Hindlimb muscle (tissue), 1 donor: ENCODE measurements at regions not wholly inside any gene's neighbourhood (a gene's known extent, or its start where the extent isn't known, plus 50 kb on each side); places are given as distances from the start of the nearest gene placed in this dataset.
"Not testable (repeated sequence)": the region's sequence is repeated elsewhere in the genome, so short reads cannot be mapped to it uniquely, and the experiment has no call there.

Source experiments
- DNase-seq: peaks from one replicate; pipeline ENCODE4 v3.0.0-alpha.2; 2013

DNA sequence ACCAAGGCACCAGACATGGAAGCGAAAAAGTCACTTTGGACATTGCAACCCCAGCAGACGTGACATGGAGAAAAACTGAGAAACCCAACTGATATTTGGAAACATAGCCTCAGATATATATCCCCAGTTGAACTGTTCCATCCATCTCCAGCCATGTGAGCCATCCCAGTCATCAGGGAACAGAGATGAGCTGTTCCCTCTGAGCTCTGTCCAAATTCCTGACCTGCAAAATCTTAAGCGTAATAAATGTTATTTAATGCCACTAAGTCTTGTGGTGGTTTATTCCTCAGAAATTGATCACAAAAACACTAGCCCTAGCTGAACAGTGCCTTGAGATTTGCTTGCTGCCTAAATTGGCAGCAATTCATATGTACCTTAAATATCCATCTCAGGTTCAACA, 182.8 kb downstream of the NRP2 start:
- no peak for DNase-seq

DNA sequence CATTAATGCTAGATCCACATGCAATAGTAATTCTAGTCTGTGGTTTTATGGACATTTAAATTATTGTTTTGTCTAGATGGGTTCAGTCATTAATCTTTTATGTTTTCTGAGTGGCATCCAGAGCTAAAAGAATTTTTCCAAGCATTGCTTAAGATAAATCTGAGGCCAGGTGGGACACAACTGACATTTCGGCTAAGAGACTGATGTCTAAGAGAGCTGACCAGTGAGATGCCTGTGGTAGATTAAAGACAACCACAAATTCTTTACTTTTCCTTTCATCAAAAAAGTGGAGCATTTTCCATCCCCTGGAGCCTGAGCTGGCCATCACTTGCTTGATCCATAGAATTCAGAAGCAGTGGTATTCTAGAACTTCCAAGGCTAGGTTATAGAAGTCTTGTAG, 182.2 kb downstream of the NRP2 start:
- DNase-seq: no peak

DNA sequence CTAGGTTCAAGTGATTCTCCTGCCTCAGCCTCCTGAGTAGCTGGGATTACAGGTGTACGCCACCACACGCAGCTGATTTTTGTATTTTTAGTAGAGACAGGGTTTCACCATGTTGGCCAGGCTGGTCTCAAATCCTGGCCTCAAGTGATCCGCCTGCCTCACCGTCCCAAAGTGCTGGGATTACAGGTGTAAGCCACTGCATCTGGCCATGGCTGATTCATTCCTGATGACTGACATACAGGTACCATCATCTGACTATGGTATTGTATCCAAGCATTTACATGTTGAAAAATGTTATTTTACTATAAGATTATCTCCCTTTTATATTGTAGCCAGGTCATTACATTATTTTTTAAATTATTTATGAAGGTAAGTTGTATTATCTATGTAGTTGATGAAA, 180.5 kb downstream of the NRP2 start:
- not testable (repeated sequence) for DNase-seq

DNA sequence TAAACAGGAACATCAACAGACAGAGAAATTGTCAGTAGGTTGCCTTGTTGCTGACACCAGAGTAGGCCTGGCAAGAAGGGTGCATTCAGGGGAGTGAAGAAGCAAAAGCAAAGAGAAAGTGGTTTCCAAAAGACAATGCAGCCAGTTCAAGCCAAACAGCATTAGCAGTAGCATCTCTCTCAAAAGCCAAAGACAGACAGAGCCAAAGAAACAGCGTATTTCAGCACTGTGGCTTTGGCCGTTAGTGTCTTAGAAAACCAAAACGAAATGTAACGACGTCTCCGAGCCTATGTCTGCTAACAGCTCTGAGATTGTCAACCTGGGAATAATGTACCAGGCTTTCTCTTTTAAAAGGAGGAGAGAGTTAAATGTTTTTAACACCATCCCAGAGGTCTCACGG, 178.6 kb downstream of the NRP2 start:
- DNase-seq: no peak

DNA sequence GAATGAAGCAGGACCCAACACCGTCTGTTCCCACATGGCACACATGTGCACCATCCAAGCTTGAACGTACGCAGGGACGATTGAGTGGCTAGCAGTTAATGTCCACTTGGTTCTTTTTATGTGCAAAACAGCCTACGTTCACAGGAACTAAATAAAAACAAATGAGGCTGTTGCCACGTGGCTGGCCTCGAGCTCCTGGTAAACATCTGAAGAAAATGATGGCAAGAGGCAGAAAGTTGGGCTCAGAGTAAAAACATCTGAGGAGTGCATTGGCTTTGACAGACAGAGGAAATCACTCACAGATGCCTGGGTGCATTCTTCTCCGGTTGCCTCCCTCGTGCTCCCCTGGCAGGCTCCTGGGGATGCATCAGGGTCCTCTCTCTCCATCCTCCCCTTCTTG, 177.9 kb downstream of the NRP2 start:
- no peak for DNase-seq

DNA sequence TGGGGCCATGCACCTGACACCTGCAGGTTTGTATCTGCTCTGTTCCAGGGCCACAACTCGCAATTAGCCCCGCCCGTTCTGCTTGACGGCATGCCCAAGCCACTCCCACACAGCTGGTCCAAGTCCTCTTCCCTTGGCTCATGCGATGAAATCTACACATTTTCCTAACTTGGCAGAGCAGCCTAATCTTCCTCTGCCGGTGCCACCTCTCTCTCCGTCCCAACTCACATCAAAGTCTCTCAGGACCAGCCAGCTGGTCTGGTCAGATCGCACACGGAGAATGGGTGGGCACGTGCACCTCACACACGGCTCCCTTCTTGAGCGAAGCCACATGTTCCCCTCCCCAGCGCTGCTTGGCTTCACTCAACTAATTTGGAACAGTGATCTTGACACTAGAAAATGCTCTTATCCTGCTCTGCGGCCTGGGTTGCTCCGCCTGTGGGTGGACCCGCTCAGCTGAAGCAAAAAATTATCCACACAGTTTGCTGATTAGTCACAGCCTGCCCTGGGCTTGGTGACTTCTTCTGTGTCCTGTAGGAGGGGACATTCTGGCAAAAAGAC, 176.7 kb downstream of the NRP2 start:
- DNase-seq: peak; percentile 60

DNA sequence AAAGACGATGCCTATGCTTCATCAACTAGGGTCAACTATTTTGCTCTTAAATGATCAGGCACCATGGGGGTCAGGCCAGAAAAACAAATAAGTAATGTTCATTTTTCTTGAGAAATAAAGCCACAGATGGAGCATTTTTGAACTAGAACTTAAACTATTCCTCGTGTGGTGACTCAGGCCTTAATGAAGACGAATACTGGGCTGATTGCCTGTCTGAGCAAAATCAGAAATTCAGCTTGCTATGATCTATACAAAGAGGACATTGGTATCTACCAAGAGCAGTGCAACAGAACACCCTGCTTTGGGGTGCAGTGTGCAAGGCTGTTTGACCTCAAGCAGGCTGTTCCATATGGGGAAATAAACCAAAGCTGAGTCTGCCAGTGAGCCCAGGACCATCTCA, 176.0 kb downstream of the NRP2 start:
- DNase-seq: no peak

DNA sequence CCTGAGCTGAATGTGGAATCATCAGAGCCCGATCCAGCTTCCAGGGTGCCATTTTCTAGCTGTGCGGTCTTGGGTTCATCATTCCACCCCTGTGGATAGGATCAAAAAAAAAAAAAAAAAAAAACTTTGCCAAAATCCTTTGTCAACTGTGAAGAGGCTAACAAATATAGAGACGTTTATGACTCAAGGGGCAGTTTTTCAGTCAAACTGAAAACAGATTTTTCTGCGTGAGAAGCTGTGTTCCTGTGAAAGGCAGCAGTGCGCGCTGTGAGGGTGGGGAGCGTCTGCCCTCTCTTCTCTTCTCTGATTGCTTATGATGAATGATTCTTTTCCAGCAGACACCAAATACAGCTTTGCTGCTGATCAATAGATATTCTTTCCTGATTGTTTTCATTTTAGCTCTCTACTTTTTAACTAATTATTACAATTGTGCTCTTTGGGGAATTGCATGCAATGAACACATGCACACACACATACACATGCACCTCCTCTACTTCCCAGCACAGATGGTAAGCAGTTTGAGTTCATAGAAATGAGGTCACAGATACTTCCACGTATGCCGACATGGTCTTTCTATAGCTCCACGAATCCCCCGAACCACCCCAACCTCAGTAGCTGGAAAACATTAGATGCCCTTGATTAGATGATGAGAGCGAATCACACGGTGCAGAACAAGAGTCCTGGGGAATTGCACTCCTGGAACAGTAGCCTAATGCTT, 175.4 kb downstream of the NRP2 start:
- no peak for DNase-seq

DNA sequence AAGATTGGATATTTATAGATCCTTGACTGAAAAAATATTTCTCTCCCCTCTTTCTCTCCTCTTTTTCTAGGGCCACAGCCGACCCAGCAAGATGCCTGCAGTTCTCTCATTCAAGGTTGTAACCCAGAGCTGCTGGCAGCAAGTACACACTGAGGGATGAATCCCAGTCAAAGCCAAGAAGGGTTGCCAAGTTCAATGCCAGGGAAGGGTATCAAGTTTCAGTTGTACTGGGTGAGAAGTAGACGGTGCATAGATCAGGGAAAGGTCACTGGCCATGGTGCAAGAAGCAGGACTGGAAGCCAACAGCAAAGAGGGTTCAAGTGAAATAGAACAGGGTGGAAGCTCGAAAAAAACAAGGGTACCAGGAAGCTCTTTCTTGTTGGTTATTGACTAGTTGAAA, 170.2 kb downstream of the NRP2 start:
- DNase-seq: no peak

DNA sequence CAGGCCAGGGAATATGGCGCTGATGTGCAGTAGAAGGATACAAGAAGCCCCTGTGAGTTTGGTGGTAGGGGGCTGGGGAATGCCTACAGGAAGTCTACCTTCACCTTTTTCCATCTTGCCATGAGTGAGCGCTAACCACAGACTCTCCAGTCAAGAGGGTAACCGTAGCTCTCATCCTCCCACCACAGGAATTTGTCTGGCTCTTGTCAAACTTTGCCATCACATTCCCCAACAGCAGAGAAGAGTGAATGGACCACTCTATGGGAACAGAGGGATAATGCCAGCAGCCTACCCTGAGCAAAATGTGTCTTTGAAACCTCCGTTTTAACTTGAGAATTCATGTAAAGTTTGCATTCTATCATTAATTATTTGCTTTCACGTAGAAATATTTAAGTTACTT, 168.3 kb downstream of the NRP2 start:
- DNase-seq: no peak

DNA sequence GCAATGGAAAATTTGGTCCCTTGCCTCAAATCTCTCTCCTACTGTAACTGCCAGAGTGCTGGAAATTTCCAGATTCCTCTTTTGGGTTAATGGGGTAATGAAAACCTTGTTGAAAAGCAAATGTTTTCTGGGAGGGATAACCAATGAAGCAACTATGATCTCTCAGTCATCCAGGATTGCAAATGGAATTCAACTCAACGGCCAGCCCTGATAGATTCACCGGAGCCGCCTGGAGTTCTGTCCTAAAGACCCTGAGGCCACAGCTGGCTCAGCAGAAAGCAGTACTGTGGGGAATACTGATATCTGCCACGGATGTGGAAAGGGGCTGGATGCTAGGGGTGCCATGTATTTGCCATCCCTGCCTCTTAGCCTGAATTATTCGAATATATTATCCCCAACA, 167.8 kb downstream of the NRP2 start:
- no peak for DNase-seq

DNA sequence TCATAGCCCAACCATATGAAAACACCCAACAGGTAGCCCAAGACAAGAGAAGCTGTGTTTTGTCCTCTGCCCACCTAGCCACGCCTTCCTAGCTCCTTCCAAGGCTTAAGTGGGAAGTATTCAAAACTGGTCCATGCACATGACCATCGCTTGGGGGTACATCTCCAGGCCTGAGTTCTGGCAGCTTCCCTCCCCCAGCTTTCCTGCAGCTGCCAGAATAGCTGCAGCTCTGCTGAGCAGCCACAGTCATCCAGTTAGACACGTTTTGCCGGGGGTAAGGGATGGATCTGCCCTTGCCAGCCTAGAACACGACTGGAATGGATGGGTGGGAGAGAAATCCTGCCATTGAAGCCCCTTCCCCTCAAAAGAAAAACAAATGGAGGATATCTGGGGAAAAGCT, 166.8 kb downstream of the NRP2 start:
- no peak for DNase-seq

DNA sequence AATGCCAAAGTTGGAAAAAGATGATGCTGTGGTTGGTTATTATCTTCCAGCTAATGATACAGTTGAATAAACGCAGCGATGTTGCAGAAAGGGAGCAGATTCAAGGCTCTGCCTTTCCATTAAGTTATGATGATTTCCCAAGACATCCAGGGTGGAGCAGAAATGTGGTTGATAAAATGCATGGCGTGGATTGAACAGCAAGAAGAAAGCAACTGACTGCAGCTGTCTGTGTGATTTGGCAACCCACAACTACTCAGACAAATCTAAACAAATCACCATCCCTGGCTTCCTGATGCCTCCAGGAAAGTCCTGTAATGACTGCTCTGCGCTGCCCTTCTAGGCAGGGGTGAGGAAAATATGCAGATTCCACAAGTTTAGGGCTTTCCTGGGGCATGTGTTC, 166.3 kb downstream of the NRP2 start:
- DNase-seq: no peak
